A673 (cell line): ENCODE measurements at regions not wholly inside any gene's neighbourhood (a gene's known extent, or its start where the extent isn't known, plus 50 kb on each side); places are given as distances from the start of the nearest gene placed in this dataset.
"Not testable (repeated sequence)": the region's sequence is repeated elsewhere in the genome, so short reads cannot be mapped to it uniquely, and the experiment has no call there.

Experiments used
- EZH2 ChIP-seq: fragments of 200-600 bp; sonication (generic); IDR thresholded peaks from 2 replicates; pipeline ENCODE4 v1.6.1; 2017; ENCODE audit warnings: borderline replicate concordance, low read depth, mild to moderate bottlenecking, mixed read lengths, antibody characterized with exemption, low read length; ENCODE audit not compliant: poor library complexity, severe bottlenecking
- TF ChIP-seq, protein P1 (sequence below): fragments of 300-800, 200-600 bp; sonication (generic); conservative IDR thresholded peaks from 2 replicates; pipeline ENCODE4 v1.5.1; 2017; ENCODE audit warnings: low read depth, mild to moderate bottlenecking, antibody characterized with exemption, low read length, moderate library complexity, mixed read lengths

GRCh38 chr14:84944901-84945300, 585.0 kb upstream of the FLRT2 start:
- TF ChIP-seq, protein P1, sequence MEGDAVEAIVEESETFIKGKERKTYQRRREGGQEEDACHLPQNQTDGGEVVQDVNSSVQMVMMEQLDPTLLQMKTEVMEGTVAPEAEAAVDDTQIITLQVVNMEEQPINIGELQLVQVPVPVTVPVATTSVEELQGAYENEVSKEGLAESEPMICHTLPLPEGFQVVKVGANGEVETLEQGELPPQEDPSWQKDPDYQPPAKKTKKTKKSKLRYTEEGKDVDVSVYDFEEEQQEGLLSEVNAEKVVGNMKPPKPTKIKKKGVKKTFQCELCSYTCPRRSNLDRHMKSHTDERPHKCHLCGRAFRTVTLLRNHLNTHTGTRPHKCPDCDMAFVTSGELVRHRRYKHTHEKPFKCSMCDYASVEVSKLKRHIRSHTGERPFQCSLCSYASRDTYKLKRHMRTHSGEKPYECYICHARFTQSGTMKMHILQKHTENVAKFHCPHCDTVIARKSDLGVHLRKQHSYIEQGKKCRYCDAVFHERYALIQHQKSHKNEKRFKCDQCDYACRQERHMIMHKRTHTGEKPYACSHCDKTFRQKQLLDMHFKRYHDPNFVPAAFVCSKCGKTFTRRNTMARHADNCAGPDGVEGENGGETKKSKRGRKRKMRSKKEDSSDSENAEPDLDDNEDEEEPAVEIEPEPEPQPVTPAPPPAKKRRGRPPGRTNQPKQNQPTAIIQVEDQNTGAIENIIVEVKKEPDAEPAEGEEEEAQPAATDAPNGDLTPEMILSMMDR, result not testable (repeated sequence)
- TF ChIP-seq EZH2, result not testable (repeated sequence)
